MM.1S (cell line): ENCODE measurements at regions not wholly inside any gene's neighbourhood (a gene's known extent, or its start where the extent isn't known, plus 50 kb on each side); places are given as distances from the start of the nearest gene placed in this dataset.

Source experiments
- DNase-seq: peaks from one replicate; pipeline ENCODE4 v3.0.0-alpha.2; 2015
- H2AFZ ChIP-seq: fragments of 300-600 bp; sonication (generic); 2 replicates; pipeline ENCODE4 v1.6.0; 2016; ENCODE audit warnings: antibody characterized with exemption, low read length
- H3F3A ChIP-seq: fragments of 300-600 bp; sonication (generic); 2 replicates; pipeline ENCODE4 v1.6.1; 2016; ENCODE audit warnings: mild to moderate bottlenecking, antibody characterized with exemption, low read length, moderate library complexity, mixed read lengths; ENCODE audit not compliant: insufficient read depth
- H3K27ac ChIP-seq: fragments of 300-600 bp; sonication (generic); 2 replicates; pipeline ENCODE4 v1.5.1; 2016; ENCODE audit warnings: mild to moderate bottlenecking, low read length
- H3K27me3 ChIP-seq: fragments of 300-600 bp; sonication (generic); replicated peaks from 2 replicates; pipeline ENCODE4 v1.6.0; 2016; ENCODE audit warnings: low read length; ENCODE audit not compliant: insufficient read depth
- H3K36me3 ChIP-seq: fragments of 300-600 bp; sonication (generic); replicated peaks from 2 replicates; pipeline ENCODE4 v1.6.1; 2016; ENCODE audit warnings: mild to moderate bottlenecking, low read length, mixed read lengths; ENCODE audit not compliant: insufficient read depth
- H3K4me1 ChIP-seq: fragments of 300-600 bp; sonication (generic); 2 replicates; pipeline ENCODE4 v1.6.1; 2016; ENCODE audit warnings: low read length, mixed read lengths
- H3K4me2 ChIP-seq: fragments of 300-600 bp; sonication (generic); 2 replicates; pipeline ENCODE4 v1.6.0; 2016; ENCODE audit warnings: low read depth, low read length
- H3K4me3 ChIP-seq: fragments of 300-600 bp; sonication (generic); 2 replicates; pipeline ENCODE4 v1.5.1; 2016; ENCODE audit warnings: low read length, mixed read lengths
- H3K79me2 ChIP-seq: fragments of 300-600 bp; sonication (generic); 2 replicates; pipeline ENCODE4 v1.6.1; 2016; ENCODE audit warnings: mixed run types, low read length, mixed read lengths
- H3K9ac ChIP-seq: fragments of 300-600 bp; sonication (generic); 2 replicates; pipeline ENCODE4 v1.6.1; 2016; ENCODE audit warnings: low read length, mixed read lengths
- H3K9me2 ChIP-seq: fragments of 300-600 bp; sonication (generic); replicated peaks from 2 replicates; pipeline ENCODE4 v1.6.1; 2016; ENCODE audit warnings: mild to moderate bottlenecking, low read length, mixed read lengths; ENCODE audit not compliant: insufficient read depth
- H3K9me3 ChIP-seq: fragments of 300-600 bp; sonication (generic); replicated peaks from 2 replicates; pipeline ENCODE4 v1.6.1; 2016; ENCODE audit warnings: mild to moderate bottlenecking, low read length, mixed read lengths; ENCODE audit not compliant: insufficient read depth
- H4K20me1 ChIP-seq: fragments of 300-600 bp; sonication (generic); 2 replicates; pipeline ENCODE4 v1.6.1; 2016; ENCODE audit warnings: mild to moderate bottlenecking, low read length, moderate library complexity, mixed read lengths; ENCODE audit not compliant: insufficient read depth
- CTCF ChIP-seq: fragments of 300-600 bp; sonication (generic); IDR thresholded peaks from 2 replicates; pipeline ENCODE4 v1.5.1; 2016; ENCODE audit warnings: antibody characterized with exemption, low read length, mixed read lengths
- EZH2 ChIP-seq: fragments of 300-600 bp; sonication (generic); optimal IDR thresholded peaks from 2 replicates; pipeline ENCODE3; 2017; ENCODE audit warnings: low read depth, mild to moderate bottlenecking, antibody characterized with exemption, low read length, mixed read lengths
- EZH2phosphoT487 ChIP-seq: fragments of 300-600 bp; sonication (generic); IDR thresholded peaks from 2 replicates; pipeline ENCODE4 v1.6.1; 2018; ENCODE audit warnings: antibody characterized with exemption, low read length

- Histone ChIP-seq H3K36me3 (no peaks in the 10 kb centered on the region), H3K9ac (no peak overlapping the region), H3K9me3 (no peaks in the 10 kb centered on the region), H3K79me2 (no peaks in the 10 kb centered on the region), H4K20me1 (no peaks in the 10 kb centered on the region), H3K4me1 (no peaks in the 10 kb centered on the region), H3K27ac (no peak overlapping the region), H3K4me2 (no peak overlapping the region), H3K4me3 (no peak overlapping the region), H3F3A (no peaks in the 10 kb centered on the region), H3K27me3 (no peaks in the 10 kb centered on the region), H2AFZ (0 out of 2 replicates have a peak overlapping the region, but pooled peaks have one; percentile 23), H3K9me2 (no peaks in the 10 kb centered on the region)
- no peak for TF ChIP-seq CTCF
- no peak for TF ChIP-seq EZH2phosphoT487
- no peak for TF ChIP-seq EZH2
- no peak for DNase-seq
Measured at GRCh38 chr9:20015427-20015931, 226.6 kb upstream of the SLC24A2 start.

- TF ChIP-seq EZH2 (no peak), CTCF (no peak), EZH2phosphoT487 (no peak)
- Histone ChIP-seq H3K27ac (no peak overlapping the region), H3K9ac (no peak overlapping the region), H3K9me3 (no peaks in the 10 kb centered on the region), H3K9me2 (no peaks in the 10 kb centered on the region), H3K4me3 (no peak overlapping the region), H2AFZ (no peak overlapping the region), H3K4me2 (no peak overlapping the region), H4K20me1 (no peaks in the 10 kb centered on the region), H3K4me1 (no peaks in the 10 kb centered on the region), H3K36me3 (no peaks in the 10 kb centered on the region), H3K79me2 (no peaks in the 10 kb centered on the region), H3K27me3 (no peaks in the 10 kb centered on the region), H3F3A (no peaks in the 10 kb centered on the region)
- no peak for DNase-seq
Measured at GRCh38 chr9:20014168-20014567, 225.3 kb upstream of the SLC24A2 start.

- no peaks in the 10 kb centered on the region for H3K27me3 ChIP-seq
- TF ChIP-seq EZH2phosphoT487 (no peak), CTCF (no peak), EZH2 (no peak)
Measured at GRCh38 chr9:20012232-20012631, 223.4 kb upstream of the SLC24A2 start.

More at GRCh38 chr9:20012232-20012631, 223.4 kb upstream of the SLC24A2 start:
- Histone ChIP-seq H3K9me3 (no peaks in the 10 kb centered on the region), H3K9me2 (no peaks in the 10 kb centered on the region), H3K36me3 (no peaks in the 10 kb centered on the region), H3K4me1 (no peaks in the 10 kb centered on the region), H3K79me2 (no peaks in the 10 kb centered on the region), H3K4me2 (no peak overlapping the region), H2AFZ (no peak overlapping the region), H3K27ac (no peak overlapping the region), H3K9ac (no peak overlapping the region), H3F3A (no peaks in the 10 kb centered on the region), H4K20me1 (no peaks in the 10 kb centered on the region), H3K4me3 (no peak overlapping the region)
- DNase-seq, result no peak
